ENCODE measurements at regions not wholly inside any gene's neighbourhood (a gene's known extent, or its start where the extent isn't known, plus 50 kb on each side); places are given as distances from the start of the nearest gene placed in this dataset.

GRCh38 chr4:38189445-38189844 is 229.2 kb downstream of the PTTG2 start:
- FAIRE-seq = no peak

DNA sequence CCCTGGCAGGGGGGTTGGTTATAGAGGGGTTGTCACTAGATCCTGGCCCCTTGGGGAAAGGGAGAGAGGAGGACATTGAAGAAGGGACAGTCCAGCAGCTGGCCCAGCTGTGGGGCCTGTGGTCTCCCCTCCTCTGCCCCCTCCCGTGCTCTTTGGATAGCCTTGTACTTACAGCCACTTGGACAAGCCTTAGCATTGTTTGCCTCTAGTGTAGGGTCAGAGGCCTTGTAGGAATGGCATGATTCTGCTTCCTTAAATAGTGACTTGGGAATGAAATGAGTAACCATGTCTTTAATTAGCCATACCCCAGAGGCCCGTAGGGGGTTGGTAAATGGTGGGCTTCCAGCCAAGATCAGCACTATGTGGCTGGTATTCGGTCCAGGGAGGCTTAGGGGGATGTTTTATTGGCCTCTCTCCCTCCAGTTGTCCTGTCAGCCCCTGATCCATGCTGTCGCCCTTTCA is 230.6 kb downstream of the PTTG2 start:
- no peak for FAIRE-seq

- no peak for FAIRE-seq
Observed at GRCh38 chr4:38192516-38192915, 232.3 kb downstream of the PTTG2 start.

DNA sequence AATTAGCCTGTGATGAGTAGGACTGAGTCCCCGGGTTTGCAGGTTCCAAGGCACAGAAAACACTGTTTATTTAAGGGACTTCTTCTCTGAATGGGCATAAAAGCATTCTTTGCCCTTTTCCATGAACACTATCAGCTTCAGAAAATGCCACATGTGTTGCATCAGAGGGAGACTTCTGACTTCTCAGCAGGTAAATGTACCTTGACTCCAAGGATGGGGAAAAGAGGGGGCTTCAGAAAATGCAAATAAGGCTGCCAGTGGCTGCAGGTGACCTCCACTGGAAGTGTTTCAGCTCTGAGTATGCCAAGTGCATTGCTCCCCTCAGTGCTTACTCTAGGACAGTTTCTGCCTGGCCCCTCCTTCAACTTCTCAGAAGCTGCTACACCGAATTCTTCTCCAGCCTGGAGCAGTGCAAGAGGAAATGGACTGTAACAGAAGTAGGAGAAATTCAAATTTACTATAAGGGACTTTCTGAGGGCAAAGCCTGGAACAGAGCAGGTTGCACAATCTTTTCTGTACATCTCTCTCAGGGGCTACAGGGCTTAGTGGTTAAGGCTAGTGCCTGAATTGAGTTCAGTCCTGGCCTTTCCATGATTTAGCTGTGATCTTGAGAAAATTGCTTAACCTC is 233.2 kb downstream of the PTTG2 start:
- no peak for FAIRE-seq

DNA sequence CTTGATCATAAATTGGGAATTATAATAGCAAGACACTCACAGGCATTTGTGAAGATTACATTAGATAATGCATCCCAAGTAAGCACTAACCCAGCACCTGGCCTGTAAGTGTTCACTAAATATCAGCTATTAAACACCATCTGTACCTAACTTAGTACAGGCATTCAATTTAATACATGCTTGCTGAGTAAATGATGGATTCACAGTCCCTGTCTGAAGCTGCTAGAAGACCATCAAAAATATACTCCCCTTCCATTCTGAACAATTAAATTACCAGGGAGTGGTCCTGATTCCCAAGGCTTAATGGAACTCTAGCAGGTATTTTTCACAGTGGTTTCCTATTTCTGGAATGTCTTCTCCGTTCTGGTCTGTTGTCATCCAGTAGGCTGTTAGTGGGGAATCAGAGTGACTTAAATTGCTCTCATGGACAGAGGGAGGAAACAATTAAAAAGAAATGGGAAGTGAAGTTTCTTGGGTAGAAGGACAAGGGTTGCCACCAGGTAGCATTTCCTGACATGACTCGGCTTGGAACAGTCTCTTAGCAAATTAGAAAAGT is 233.9 kb downstream of the PTTG2 start:
- FAIRE-seq = no peak

GRCh38 chr4:38195486-38195885 is 235.3 kb downstream of the PTTG2 start:
- FAIRE-seq = no peak

DNA sequence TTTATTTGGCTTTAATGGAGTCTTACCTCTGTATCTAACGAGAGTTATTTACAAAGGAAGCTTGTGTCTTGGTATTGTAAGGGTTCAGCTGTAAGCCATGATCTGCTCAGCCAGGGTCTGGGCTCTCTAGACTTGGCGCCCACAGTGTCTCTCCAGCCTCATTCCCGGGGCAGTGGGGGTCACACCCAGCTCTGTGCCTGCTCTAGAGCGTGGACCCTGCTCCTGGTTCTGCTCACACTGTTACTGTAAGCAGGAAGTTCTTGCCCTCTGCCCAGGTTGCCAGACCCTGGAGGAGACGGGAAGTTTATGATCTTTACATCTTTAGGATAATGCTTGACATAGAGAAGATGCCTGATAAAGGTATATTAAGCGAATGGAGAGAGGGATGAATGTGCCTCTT is 235.7 kb downstream of the PTTG2 start:
- FAIRE-seq = no peak

DNA sequence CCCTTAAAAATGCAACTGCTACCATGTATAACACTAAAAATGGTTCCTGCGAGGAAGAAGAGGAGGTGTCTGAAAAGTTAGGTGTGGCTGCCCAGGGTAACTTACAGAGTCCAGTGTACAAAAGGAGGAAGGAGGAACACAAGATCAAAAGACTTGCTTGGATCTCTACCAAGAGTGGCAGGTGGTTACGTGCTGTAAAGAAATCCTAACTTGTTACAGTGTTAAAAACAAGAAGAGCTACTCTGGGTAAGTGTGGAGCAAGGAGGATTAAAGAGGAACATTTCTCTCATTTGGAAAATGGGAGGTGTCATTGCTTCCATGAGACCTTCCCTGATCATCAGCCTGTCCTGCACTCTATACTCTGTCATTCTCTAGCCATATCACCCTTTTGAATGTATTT is 242.0 kb downstream of the PTTG2 start:
- no peak for FAIRE-seq

DNA sequence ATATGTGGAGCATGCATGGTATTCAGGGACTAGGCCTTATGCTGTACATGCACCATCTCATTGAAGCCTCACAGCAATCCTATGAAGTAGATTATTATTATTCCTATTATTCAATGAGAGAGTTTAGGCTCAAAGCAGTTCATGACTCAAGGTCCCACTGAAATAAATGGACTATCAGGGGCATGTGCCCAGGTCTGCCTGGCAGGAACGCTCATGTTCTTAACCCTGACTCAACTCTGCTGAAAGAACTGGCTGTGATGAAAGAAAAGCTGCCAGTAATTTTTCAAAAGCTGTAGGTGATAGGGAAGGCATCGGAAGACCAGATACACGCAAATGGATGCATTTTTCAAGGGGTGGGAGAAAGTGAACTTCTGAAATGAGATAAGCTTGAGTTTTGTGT is 243.4 kb downstream of the PTTG2 start:
- FAIRE-seq = no peak

DNA sequence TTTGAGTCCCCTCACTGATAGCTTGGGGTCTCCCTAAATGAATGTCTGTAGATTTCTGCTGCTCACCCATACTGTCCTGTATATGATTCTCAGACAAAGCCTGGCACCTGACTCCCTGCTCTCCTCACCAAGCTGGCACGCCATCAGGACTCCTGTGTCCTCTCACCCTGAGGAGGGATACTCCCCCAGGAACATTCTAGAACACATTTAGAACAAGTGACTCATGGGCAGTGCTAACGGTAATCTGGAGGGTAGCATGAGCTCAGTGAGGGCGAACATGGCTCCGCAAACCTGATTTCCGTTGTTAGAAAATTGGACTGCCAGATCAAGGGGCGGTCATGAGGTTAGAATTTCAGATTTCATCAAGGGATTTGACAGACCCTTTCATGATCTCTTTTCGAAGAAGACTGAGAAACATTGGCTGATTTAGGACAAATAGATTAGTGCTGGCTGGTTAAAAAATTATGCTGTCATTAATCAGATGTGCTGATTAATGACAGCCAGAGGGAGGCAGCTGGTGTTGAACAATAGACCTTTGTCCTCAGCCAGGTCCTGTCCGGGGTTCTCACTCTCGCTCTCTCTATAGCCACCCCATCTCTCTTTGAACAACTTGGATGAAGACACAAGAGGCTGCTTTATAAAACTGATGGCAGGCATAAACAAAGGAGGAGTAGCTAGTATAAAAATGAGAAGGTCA is 244.3 kb downstream of the PTTG2 start:
- FAIRE-seq = no peak

DNA sequence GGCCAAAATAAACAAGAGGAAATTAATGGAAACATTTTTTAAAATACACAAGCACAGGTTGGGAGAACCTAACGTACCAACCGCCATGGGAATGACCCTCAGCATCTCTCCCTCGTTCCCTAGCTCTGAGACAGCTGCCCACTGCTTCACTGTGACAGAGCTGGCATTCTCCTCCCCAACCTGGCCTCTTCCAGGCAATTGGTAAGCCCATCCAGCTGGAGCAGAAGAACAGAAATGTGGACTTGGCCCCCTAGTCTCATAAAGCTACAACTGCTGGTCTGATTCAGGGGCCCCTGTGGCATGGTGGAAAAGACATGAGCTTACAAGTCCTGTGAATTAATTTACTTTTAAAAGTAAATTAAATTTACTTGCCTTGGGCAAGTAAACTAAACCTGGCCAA is 245.1 kb downstream of the PTTG2 start:
- no peak for FAIRE-seq

GRCh38 chr4:38207110-38207457 is 246.9 kb downstream of the PTTG2 start:
- no peak for FAIRE-seq

- no peak for FAIRE-seq
Observed at GRCh38 chr4:38209654-38210053, 249.5 kb downstream of the PTTG2 start.

- FAIRE-seq = no peak
Observed at GRCh38 chr4:38210396-38211114, 250.4 kb downstream of the PTTG2 start.

GRCh38 chr4:38211885-38212284 is 251.7 kb downstream of the PTTG2 start:
- FAIRE-seq = no peak

DNA sequence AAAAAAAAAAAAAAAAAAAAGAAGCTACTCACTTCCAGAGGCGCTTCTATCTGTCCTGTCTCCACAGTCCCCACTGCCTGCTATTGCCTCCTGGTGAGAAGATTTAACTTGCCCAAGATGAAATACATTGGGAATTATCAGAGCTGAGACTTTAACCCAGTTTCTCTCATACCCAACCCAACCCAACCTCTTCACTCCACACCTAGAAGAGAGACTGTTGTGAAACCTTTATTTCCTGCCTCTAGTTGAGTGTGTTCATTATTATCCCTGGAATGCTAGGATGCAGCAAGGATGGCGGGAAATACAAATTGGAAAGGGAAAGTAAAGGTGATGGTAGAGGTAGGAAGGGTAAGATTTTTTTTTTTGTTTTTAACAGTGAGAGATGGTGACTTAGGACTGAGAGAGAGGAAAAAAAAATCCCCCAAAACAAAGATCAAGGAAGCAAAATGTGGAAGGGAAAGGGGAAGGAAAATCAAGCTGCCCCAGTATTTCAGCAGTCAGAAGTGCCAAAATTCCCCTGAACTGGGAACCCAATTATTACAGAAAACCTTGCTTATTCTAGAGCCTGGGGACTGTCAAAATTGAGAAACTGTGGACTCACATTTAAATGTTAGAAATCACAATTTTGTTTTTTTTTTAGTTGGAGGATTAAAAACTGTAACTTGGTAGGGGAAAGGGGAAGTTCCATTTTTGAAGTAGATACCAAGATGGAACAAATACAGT is 253.0 kb downstream of the PTTG2 start:
- FAIRE-seq = no peak

GRCh38 chr4:38222892-38223291 is 262.7 kb downstream of the PTTG2 start:
- no peak for FAIRE-seq

DNA sequence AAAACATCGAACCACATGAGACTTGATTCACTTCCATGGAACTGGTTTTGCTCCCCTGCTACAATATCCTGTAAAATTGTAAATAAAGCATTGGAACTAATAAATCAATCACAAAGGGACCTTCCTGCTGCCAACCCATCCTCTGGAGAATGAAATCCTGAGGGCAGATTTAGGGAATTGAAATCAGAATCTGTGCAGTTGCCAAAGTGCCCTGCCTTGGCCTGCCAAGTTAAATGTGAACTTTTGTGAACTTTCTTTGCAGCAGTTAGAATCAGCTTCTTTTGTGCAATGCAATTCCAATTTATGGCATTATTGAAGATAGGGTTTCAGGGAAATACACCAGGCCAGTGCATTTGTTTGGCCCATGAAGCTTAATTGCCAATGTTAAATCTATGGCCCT is 263.1 kb downstream of the PTTG2 start:
- no peak for FAIRE-seq

DNA sequence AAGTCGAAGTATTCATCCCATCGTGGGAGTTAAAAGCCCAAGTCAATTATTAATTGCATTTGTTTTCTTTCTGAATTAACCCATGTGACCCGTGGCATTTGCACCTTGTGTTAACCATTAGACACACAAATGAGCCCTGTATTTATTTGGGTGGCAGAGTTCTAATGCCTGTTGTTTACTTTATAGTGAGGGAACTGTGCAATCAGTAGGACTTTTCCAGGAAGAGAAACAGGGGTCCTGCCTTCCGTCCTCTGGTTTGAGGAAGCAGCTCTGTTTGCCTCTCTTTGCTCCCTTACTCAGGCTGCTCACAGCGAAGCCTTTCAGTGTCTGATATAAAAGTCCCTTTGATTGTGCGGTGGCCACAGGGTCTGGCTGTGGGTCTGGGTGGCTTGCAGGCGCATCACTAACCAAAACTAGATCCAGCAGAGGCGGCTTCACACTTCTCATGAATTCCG is 263.6 kb downstream of the PTTG2 start:
- no peak for FAIRE-seq

DNA sequence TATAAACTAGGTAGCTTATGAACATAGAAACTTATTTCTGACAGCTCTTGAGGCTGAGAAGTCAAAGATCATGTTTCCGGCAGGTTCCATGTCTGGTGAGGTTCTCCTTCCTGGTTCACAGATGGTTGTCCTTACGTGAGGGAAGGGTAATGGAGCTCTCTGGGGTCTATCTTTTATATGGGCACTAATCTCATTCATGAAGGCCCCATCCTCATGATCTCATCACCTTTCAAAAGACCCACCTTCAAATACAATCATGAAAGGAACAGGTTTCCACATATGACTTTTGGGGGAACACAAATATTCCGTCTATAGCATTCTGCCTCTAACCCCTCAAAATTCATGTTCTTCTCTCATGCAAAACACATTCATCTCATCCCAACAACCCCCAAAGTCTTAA is 264.7 kb downstream of the PTTG2 start:
- no peak for FAIRE-seq

- no peak for FAIRE-seq
Observed at GRCh38 chr4:38226170-38226569, 266.0 kb downstream of the PTTG2 start.

DNA sequence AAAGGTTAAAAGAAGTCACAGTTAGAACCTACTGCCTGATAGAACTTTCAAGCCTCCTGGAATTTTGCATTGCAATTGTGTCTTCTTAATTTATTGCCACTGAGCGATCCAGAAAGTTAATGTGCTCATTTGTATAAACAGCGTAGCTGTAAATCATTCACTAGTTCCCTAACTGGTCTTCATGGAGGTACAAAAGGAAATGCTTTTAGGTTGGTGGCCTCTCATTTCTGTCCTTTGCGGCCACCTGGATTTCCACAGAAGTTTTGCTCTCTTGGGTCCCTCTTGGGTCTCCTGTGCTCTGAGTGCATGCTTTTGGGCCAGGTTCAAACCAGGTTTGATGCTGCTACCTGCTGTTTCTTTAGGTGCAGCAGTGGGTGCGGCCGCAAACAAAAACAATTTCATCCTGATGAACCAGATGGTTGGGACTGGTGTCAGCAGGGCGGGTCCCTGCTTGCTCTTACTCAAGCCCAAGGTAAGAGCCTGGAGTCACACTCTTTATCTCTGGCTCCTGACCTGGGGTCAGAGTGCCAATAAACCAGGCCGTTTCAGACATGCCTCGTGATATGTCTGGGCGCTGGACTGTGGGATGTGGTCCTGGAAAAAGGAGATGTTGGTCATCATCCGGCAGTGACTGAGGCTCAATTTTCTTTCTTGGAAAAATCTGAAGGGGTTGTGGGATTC is 270.1 kb downstream of the PTTG2 start:
- no peak for FAIRE-seq

Data from endometrium (tissue), 2 donors.